Endothelial cell of umbilical vein (primary cell): ENCODE measurements at regions not wholly inside any gene's neighbourhood (a gene's known extent, or its start where the extent isn't known, plus 50 kb on each side); places are given as distances from the start of the nearest gene placed in this dataset.

Source experiments
- CTCF ChIP-seq, 2 donors: IDR thresholded peaks; 1 replicate in 1 of 2; 2 replicates in 1 of 2; pipeline ENCODE4 v1.5.1; 2011; ENCODE audit warnings: low read length in 2 of 2, mild to moderate bottlenecking in 2 of 2, moderate library complexity in 2 of 2, control low read depth in 1 of 2, inconsistent platforms in 1 of 2, low read depth in 1 of 2; ENCODE audit not compliant: insufficient read depth in 1 of 2; ENCODE audit errors: extremely low read depth in 1 of 2
- MAX ChIP-seq: IDR thresholded peaks from 2 replicates; pipeline ENCODE4 v1.6.1; 2011; ENCODE audit not compliant: insufficient read depth, insufficient read length
- POLR2A ChIP-seq: IDR thresholded peaks from 2 replicates; pipeline ENCODE4 v1.6.1; 2012; ENCODE audit warnings: low read depth, mild to moderate bottlenecking, control low read depth, low read length
- POLR2AphosphoS5 ChIP-seq: IDR thresholded peaks from 2 replicates; pipeline ENCODE4 v1.6.1; 2012; ENCODE audit warnings: low read depth, mild to moderate bottlenecking, control low read depth, low read length, moderate library complexity; ENCODE audit not compliant: insufficient read depth

- TF ChIP-seq POLR2AphosphoS5 (peak; percentile 72), CTCF (IDR thresholded peaks at IDR 0.05; ENCODE audit: extremely low read depth in 1 of 2, insufficient read depth in 1 of 2, low read depth in 1 of 2, low read length in 2 of 2) (no peak), POLR2A (no peak), MAX (no peak)
Measured at GRCh38 chr3:56974247-56974930, 86.1 kb upstream of the SPATA12 start.
